ENCODE measurements at regions not wholly inside any gene's neighbourhood (a gene's known extent, or its start where the extent isn't known, plus 50 kb on each side); places are given as distances from the start of the nearest gene placed in this dataset.
"Not testable (repeated sequence)": the region's sequence is repeated elsewhere in the genome, so short reads cannot be mapped to it uniquely, and the experiment has no call there.

GRCh38 chr1:229141689-229142377, 129.1 kb upstream of the RAB4A start:
- DNase-seq, result no peak

GRCh38 chr1:229142471-229142870, 128.4 kb upstream of the RAB4A start:
- DNase-seq, result no peak

GRCh38 chr1:229146647-229147046, 124.3 kb upstream of the RAB4A start:
- no peak for DNase-seq

- DNase-seq, result no peak
Measured at GRCh38 chr1:229147072-229147471, 123.8 kb upstream of the RAB4A start.

GRCh38 chr1:229148041-229148671, 122.8 kb upstream of the RAB4A start:
- peak; percentile 76 to 82 for DNase-seq

- no peak for DNase-seq
Measured at GRCh38 chr1:229148743-229149142, 122.2 kb upstream of the RAB4A start.

- no peak for DNase-seq
Measured at GRCh38 chr1:229149435-229149834, 121.5 kb upstream of the RAB4A start.

GRCh38 chr1:229150518-229150917, 120.4 kb upstream of the RAB4A start:
- DNase-seq, result no peak

GRCh38 chr1:229151412-229151811, 119.5 kb upstream of the RAB4A start:
- DNase-seq, result not testable (repeated sequence)

- no peak for DNase-seq
Measured at GRCh38 chr1:229152311-229152710, 118.6 kb upstream of the RAB4A start.

GRCh38 chr1:229153955-229154548, 116.9 kb upstream of the RAB4A start:
- DNase-seq, result no peak

- DNase-seq, result no peak
Measured at GRCh38 chr1:229154811-229155210, 116.1 kb upstream of the RAB4A start.

GRCh38 chr1:229155472-229155871, 115.4 kb upstream of the RAB4A start:
- DNase-seq, result no peak

- DNase-seq, result no peak
Measured at GRCh38 chr1:229156872-229157271, 114.0 kb upstream of the RAB4A start.

GRCh38 chr1:229157480-229157879, 113.4 kb upstream of the RAB4A start:
- no peak for DNase-seq

- no peak for DNase-seq
Measured at GRCh38 chr1:229158341-229158921, 112.5 kb upstream of the RAB4A start.

GRCh38 chr1:229158927-229159326, 112.0 kb upstream of the RAB4A start:
- no peak for DNase-seq

GRCh38 chr1:229159668-229160544, 111.0 kb upstream of the RAB4A start:
- no peak for DNase-seq

- DNase-seq, result no peak
Measured at GRCh38 chr1:229161740-229162139, 109.2 kb upstream of the RAB4A start.

- no peak for DNase-seq
Measured at GRCh38 chr1:229162825-229163515, 107.9 kb upstream of the RAB4A start.

- DNase-seq, result no peak
Measured at GRCh38 chr1:229164348-229164747, 106.6 kb upstream of the RAB4A start.
